GM21515 (cell line): ENCODE measurements at regions not wholly inside any gene's neighbourhood (a gene's known extent, or its start where the extent isn't known, plus 50 kb on each side); places are given as distances from the start of the nearest gene placed in this dataset.
"Not testable (repeated sequence)": the region's sequence is repeated elsewhere in the genome, so short reads cannot be mapped to it uniquely, and the experiment has no call there.

Source experiments
- ATAC-seq: cut with Tn5 transposase; IDR thresholded peaks from one replicate; pipeline ENCODE4 v1.9.1; 2021; ENCODE audit not compliant: unreplicated experiment

DNA sequence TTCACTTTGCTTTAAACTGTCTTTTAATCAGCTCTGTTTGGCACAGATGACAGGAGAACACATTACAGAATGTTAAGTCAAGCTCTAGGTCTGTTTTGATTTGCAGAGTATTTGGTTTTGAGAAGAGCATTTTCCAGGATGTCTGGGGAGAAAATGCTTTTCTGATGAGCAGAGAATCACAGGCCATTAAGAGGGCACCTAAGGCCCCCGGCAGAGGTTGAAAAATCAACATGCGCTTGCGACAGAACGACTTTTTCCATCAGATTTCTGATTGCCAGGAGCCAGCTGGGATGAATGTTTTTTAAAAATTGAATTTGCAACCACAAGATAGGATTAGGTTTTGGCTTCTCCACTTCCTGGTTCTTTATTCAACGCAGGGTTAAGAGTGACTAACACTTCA lies 304.5 kb downstream of the JRKL start:
- ATAC-seq, result no peak

DNA sequence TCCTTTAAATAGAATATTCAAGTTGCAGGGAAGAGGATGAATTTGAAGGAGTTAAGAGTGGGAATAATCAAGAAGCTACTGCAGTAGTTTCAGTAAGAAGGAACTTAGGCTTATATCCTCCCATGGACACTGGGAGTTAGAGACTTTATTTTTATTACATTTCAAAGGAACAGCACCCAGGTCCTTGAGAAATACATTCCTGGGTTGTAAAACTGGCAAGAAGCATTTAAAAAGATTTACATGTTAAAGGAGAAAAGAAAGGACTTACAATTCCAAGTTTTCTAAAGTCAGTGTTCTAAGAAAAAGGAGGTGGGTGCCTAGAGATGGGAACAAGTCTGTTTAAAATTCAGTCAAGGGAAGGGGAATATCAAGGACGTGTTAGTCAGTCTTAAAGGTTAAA lies 306.9 kb downstream of the JRKL start:
- ATAC-seq, result no peak

DNA sequence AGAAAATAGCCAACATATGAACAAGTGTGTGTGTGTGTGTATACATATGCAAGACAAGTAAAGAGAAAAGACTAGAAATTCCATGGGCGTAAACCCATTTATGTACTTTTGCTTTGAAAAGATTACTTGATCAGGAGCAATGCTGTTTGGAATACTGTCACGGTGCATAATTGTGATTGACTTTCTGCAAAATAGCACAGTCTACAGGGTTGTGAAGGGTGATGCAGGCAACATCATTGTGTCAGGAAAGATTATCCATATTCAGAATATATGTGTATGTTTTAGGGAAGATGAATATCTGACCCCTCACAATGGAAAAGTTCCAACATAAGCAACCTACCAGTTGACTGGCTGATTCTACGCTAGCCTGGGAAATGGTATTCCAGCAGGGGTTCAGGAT lies 307.7 kb downstream of the JRKL start:
- ATAC-seq, result no peak

DNA sequence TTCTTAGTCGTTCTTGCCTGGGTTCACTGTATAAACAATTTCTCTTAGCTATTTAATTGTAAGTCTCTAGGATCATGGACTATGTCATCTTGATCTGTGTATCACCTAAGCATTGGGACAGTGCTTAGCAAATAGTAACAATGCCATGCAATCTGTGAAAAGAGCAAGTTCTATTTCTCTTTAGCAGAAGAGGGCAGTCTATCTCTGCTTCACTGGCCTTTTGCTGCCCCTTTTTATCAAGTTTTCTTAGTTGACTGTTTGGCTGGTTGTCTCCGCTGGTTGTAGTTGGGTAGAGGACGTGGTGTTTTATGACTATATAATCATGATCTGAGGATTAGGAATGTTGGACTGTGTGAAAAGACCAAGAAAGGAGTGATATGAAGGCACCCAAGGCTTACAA lies 315.0 kb downstream of the JRKL start:
- no peak for ATAC-seq

DNA sequence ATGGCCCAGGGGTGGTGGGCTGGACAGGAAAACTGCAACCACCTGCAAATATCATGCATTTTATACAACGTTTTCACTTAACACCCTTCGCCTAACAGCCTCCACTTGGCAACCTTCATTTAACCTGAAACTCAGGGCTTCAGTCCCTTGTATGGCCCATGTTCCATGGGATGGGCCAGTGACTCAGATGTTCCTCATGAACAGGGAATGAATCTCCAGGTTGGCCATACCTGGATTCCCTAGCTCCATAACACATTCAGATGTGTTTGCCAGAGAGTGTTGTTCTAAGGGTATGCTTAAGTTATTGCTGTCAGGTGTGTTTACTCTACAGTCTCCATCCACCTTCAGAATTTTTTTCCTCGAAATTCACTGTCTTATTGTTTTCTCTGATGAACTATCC lies 316.9 kb downstream of the JRKL start:
- no peak for ATAC-seq

DNA sequence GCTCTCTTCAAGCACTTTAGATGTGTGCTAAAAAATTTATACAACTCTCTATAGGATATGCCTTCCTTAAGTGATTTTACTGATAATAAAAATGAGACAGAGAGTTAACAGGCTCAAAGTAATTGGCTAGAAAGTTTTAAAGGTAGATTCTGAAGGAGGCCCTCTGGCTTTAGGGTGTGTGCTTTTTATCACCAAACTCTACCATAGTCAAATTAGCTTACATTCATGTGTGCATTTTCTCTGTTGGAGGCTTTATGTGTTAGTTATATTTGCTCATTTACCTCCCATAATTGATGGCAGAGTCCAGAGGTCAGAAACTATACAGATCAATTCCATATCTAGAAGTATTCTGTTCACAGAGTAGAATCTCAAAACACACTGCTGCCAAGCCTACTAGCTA lies 317.5 kb downstream of the JRKL start:
- ATAC-seq, result no peak

DNA sequence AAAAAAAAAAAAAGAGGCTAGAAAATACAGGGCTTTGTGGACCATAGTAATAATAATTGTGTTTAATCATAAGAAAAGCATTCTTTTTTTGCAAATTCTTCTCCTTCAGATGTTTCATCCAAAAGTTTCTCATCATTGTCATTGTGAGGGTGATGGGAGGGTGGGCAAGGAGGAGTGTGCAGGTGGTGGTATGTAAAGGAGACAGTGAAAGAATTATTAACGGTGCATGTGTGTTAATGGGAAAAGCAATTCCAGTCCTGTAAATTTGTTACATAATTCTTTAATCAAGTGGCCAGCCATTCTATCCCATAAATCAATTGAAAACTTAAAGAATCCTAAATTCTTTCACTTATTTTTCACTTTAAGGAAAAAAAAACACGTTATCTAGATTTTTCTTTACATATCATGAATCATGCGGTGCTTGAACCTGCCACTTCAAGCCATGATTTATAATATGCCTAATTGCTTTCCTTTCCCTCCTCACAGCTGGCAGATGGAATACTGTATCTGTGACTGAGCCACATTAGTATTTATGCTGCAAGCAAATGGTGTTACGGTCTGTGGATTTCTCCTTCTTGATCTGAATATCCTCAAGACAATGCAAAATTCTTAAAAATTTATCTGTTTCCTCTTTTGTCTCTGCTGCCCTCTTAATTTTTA lies 318.5 kb downstream of the JRKL start:
- ATAC-seq, result no peak

DNA sequence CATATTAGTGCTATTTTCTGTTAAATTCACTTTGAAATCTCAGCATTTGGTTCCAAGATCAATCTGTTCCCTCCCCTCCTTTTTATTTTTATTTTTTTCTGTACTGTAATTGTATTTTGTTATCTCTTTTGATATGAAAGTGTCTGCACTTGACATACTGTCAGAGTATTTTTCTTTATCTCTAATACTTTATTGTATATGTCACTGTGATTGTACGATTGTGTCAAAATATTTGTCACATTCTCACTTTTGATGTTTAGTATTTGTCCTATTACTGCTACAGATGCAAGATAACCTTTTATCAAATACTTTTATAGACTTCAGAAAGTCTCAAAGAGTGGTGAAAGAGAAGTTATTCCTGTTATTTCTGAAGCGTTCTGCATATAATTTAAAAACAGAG lies 323.5 kb downstream of the JRKL start:
- no peak for ATAC-seq

DNA sequence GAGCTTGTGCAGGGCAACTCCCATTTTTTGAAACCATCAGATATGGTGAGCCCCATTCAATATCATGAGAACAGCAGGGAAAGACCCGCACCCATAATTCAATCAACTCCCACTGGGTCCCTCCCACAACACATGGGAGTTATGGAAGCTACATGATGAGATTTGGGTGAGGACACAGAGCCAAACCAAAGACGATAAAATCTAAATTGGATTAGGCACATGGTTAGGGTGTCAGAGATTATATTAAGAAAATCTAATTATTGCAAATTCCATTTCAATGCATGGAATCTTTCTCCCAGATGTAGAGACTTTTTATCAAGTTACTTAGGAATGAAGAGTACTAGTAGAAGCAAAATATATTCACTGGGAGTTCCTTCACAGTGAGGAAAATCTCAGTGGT lies 324.9 kb downstream of the JRKL start:
- ATAC-seq, result no peak

DNA sequence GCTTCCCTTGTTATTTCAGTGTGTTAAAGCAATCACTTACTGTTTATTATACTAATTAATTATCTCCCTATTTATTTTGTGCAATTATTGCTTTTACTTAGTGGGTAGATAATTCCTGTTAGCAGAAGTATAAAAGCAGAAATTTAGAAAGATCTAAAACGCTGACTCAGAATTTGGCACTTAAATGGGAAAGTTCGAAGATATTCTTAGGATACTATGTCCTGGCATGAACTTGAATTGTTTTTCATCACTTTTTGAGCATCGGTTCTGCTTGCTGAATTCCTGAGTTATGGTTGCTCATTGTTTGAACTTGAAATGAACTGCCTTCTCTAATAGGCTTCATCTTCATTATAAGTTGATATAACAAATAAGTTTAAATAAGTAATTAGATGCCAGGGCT lies 325.4 kb downstream of the JRKL start:
- ATAC-seq, result no peak

DNA sequence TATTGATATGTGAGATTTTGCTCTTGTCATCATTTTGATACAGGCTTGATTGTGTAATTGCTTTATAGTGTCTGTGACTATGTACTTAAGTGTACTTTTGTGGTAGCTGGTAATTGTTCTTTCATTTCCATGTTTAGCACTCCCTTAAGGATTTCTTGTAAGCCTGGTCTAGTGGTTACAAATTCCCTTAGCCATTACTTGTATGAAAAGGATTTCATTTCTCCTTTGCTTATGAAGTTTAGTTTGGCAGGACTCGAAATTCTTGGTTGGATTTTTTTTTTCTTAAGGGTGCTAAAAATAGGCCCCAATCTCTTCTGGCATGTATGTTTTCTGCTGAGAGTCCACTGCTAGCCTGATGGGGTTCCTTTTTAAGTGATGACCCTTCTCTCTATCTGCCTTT lies 346.8 kb downstream of the JRKL start:
- no peak for ATAC-seq

DNA sequence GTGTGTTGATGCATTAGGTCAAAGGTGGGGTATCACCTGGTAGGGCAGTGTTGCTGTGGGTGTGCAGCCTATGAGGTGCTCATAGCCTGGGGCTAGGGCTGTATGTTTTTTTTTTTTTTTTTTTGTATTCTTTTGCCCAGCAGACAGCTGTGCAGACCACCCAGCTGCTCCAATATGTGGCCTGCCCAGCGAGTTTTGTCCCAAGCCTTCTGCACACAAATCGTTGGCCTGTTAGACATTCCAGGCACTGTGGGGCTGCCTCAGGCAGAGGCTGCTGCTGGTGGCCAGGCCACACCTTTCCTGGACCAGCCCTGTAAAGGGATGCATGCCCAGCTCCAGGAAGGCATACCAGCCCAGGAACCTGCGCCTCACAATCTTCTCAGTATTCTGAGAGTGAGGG lies 348.5 kb downstream of the JRKL start:
- ATAC-seq, result no peak

DNA sequence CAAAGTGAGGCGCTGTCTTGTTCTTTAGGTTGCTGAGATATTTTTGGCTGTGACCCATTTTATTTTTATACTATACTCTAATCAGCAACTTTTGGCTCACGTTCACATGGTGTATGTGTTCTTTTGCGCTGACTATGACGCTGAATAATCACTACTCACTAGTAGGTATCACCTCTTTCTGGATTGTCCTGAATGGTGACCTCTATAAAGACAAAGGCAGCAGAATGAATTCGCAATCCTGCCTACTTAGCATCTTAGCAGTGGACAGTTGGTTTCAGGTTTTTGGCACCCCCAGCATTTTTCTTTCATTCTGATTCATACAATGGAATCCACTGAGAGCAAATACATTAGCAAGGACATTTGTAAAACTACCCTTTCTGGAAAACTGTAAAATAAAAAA lies 351.3 kb downstream of the JRKL start:
- no peak for ATAC-seq

DNA sequence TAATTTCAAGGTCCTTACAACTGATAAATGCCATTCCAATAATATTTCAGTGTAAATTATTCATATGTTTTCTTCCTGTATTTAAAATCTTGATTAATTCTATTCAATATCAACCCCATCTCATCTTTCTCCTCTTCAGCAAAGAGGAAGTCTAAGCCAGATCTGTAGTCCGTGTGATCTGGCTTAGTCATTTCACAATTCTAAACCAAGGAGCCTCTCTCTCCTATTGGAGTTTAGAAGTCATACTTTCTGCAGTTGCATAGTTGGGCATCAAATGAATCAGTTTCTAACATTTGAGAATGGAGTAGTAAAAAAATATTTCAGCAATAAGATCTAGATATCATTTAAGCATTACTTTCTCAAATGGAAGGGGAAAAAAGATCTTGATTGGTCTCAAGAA lies 354.9 kb downstream of the JRKL start:
- no peak for ATAC-seq

DNA sequence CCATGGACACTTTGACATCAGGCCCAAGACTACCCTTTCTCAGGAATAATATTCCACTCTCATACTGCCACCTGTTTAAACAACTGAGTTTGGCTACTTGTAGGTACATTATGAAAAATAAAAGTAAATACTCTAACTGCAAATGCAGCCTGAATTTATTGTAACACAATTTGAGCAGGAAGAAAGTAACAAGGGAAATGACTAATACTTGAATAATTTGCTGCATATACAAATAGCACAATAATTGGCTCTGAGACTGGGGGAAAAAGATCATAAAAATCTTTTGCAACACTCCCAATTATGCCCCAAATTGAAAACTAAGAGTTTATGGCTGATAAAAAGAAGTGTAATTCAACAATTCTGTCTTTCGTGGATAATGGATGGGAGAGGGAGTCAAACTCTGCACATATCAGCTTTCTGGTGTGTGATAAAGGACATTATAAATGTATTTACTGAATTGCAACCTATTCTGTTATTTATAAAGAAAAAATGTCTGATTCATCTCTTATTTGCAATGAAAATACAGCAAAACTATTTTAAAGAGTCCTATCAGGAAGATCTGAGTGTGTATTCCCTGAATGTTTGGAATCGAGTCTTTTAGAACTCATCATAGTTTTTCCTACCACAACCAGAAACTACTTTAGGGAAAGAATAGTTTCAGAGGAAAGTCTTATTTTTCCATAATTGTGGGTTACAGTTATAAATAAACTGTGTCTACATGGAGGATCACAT lies 359.0 kb downstream of the JRKL start:
- no peak for ATAC-seq

DNA sequence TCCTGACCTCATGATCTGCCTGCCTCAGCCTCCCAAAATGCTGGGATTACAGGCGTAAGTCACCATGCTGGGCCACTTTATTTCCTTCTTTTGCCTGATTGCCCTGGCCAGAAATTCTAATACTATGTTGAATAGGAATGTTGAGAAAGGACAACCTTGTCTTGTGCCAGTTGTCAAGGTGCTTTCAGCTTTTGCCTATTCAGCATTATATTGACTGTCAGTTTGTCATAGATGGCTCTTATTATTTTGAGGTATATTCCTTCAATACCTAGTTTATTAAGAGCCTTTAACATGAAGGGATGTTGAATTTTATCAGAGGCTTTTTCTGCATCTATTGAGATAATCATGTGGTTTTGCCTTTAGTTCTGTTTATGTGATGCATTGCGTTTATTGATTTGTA lies 362.0 kb downstream of the JRKL start:
- not testable (repeated sequence) for ATAC-seq

DNA sequence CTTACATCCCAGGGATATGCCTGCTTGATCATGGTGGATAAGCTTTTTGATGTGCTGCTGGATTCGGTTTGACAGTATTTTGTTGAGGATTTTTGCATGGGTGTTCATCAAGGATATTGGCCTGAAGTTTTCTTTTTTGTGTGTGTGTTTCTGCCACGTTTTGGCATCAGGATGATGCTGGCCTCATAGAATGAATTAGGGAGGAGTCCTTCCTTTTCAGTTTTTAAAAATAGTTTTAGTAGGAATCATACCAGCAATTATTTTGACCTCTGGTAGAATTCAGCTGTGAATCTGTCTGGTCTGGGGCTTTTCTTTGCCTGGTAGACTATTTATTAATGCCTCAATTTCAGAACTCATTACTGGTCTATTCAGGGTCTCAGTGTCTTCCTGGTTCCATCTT lies 362.4 kb downstream of the JRKL start:
- ATAC-seq, result no peak

DNA sequence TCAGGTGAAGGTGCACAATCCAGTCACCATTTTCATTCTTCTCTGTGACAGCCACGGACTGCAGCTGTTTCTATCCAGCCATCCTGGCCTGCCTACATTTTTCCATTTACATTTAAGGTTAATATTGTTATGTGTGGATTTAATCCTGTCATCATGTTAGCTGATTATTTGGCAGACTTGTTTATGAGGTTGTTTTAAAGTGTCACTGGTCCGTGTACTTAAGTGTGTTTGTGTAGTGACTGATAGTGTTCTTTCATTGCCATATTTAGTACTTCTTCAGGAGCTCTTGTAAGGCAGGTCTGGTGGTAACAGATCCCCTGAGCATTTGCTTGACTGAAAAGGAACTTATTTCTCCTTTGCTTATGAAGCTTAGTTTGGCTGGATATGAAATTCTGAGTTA lies 364.2 kb downstream of the JRKL start:
- ATAC-seq, result no peak

DNA sequence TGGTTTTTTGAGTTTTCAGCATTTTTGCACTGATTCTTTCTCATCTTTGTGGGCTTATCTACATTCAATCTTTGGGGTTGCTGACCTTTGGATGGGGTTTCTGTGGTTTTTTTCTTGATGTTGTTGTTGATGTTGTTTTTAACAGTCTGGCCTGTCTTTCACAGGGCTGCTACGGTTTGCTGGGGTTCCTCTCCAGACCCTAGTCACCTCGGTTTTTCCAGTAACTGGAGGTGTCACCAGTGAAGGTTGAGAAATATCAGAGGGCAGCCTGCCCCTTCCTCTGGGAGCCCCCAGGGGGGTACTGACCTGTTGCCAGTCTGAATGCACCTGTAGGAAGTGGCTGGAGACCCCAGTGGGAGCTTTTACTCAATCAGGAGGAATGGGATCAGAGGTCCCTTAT lies 365.4 kb downstream of the JRKL start:
- ATAC-seq, result no peak

DNA sequence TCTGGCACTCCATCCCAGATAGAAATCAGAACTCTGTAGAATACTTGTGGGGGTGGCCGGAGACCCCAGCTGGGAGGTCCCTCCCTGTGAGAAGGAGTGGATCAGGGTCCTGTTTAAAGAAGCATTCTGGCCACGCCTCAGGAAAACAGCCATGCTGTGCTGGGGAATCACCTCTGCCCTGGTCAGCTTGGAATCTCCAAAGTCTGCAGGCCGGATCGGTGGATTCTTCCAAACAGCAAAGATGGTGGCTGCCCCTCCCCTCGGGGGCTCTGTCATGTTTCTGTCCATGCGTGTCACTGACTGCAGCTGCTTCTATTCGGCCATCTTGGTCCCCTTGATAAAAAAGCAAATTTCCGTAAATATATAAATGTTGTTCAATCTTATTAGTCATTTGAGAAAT lies 365.9 kb downstream of the JRKL start:
- no peak for ATAC-seq

DNA sequence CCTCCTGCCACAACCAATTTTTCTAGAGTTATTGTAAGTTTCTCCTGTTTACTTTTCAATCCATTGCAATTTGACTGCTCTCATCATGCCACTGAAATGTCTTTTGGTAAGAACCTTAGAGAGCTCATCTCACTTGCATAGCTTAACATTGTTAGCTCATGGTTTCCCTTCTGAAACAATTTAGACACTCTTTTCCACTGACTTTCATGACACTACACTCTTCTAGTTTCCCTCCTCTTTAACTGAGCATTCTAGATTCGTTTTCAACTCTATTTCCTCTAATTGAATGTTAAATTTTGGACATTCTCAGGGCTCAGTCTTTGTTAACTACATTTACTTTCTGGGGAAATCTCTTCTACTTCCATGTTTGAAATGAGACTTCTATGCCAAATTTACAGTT lies 369.1 kb downstream of the JRKL start:
- ATAC-seq, result no peak

DNA sequence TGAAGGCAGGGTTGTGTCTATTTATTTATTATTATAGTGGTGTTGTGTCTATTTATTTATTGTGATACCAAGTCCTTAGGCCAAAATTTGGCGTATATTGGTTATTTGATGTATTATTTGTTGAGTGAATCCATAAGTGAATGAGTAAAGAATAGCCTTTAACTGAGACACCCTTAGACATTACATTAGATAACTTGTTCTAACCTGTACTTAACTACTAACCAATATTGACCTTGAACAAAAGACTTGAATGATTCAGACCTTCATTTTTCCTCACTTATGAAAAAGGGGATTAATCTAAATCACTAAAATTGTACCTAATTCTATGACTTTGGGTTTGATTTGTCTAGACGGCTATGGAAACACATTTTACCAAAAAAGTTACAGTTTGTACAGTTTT lies 370.5 kb downstream of the JRKL start:
- no peak for ATAC-seq

DNA sequence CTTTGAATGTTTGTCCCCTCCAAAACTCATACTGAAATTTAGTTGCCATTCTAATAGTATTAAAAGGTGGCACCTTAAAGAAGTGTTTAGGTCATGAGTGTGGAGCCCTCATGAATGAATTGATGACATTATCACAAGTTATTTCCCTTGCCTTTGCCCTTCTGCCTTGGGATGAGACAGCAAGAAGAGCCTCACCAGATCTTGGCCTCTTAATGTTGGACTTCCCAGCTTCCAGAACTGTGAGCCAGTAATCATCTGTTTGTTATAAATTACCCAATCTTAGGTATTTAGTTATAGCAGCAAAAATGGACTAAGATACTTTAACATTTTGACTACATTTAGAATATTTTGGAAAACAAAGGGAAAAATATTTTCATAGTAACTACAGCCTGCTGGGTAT lies 371.0 kb downstream of the JRKL start:
- no peak for ATAC-seq
